AG09319 (cell line): ENCODE measurements at regions not wholly inside any gene's neighbourhood (a gene's known extent, or its start where the extent isn't known, plus 50 kb on each side); places are given as distances from the start of the nearest gene placed in this dataset.

Experiments
- DNase-seq: peaks from one replicate; pipeline ENCODE4 v3.0.0-alpha.2; 2010; ENCODE audit warnings: low read depth; ENCODE audit errors: extremely low read depth
- CTCF ChIP-seq: IDR thresholded peaks from 2 replicates; pipeline ENCODE4 v1.5.1; 2011; ENCODE audit warnings: low read depth, mild to moderate bottlenecking, inconsistent platforms, low read length, moderate library complexity

GRCh38 chr4:147340591-147341120 lies 140.2 kb upstream of the EDNRA start:
- TF ChIP-seq CTCF = no peak
- no peak for DNase-seq

GRCh38 chr4:147343692-147344091 lies 137.2 kb upstream of the EDNRA start:
- TF ChIP-seq CTCF = no peak
- no peak for DNase-seq

GRCh38 chr4:147345662-147346061 lies 135.2 kb upstream of the EDNRA start:
- no peak for TF ChIP-seq CTCF
- DNase-seq = no peak

DNA sequence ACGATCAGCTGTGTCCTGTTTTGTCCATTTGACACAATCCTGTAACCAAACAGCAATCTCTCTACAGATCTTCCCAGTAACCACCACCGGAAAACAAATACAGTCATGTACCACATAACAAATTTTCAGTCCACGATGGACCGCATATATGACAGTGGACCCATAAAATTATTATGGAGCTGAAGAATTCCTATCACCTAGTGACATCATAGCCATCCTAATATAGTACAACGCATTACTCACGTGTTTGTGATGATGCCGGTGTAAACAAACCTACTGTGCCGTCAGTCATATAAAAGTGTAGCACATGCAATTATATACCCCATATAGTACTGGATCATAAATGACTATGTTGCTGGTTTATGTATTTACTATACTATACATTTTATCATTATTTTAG lies 133.7 kb upstream of the EDNRA start:
- no peak for DNase-seq
- TF ChIP-seq CTCF = no peak

GRCh38 chr4:147349193-147349592 lies 131.7 kb upstream of the EDNRA start:
- TF ChIP-seq CTCF = no peak
- DNase-seq = no peak

GRCh38 chr4:147351083-147351787 lies 129.7 kb upstream of the EDNRA start:
- no peak for DNase-seq
- no peak for TF ChIP-seq CTCF

DNA sequence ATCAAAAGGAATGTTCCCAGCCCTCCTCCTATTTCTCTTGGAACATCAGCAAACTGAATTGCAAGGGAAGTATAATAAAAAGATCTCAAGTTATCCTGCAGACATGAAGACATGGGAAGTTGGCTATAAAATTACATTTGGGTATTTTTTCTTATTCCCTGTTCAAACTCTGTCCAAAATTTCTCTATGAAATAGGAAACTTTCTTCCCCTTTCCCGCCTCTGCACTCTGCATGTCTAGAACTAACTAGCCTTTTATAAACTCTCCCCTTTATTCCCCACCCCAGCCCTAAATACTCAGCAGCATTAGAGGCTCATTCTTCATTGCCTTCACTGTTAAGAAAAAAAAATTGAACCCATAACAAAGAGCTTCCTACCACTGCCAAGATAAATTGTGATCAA lies 126.7 kb upstream of the EDNRA start:
- no peak for DNase-seq
- no peak for TF ChIP-seq CTCF
